ENCODE measurements at regions not wholly inside any gene's neighbourhood (a gene's known extent, or its start where the extent isn't known, plus 50 kb on each side); places are given as distances from the start of the nearest gene placed in this dataset.

DNA sequence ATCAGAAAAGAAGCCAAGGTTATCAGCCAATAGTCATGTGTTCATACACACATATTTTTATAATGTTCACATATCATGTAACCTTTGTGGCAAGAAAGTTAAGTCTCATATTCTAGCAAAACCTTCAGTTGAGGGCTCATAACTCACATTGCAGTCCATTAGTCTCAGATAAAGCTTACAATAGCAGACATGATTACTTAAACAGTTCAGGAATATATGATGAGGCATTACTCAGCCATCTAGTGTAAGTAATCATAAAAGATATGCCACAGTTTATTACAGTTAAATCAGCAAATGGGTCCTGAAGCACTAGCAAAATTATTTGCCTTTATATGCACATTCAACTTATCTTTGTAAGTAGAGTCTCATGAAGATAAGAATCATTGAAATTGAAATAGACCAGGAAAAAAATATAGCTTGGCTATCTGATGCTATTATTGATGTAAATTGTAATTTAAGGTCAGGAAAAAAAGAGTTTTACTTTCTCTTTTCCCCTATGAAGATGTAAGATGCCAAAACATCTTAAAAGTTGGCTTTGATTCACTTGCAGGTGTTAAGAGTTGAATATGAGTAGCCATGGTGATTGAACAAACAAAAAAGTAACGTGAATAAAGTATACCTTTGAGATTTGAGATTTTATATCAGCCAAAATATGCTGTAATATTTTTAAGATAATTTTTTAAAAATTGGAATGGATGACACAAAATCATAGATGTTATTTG is 537.0 kb downstream of the SLC6A15 start:
- TF ChIP-seq POLR2A (IDR thresholded peaks at IDR 0.05) (no peak), CTCF (IDR thresholded peaks at IDR 0.05) (no peak)
